IPS-NIHi11 (cell line): ENCODE measurements at regions not wholly inside any gene's neighbourhood (a gene's known extent, or its start where the extent isn't known, plus 50 kb on each side); places are given as distances from the start of the nearest gene placed in this dataset.

Experiments
- DNase-seq: peaks from one replicate; pipeline ENCODE4 v3.0.0; 2012; ENCODE audit warnings: mixed read lengths, low spot score

- DNase-seq = no peak
Observed at GRCh38 chr18:39801848-39802247, 2153.2 kb upstream of the PIK3C3 start.

- DNase-seq = no peak
Observed at GRCh38 chr18:39801010-39801409, 2154.0 kb upstream of the PIK3C3 start.

- DNase-seq = no peak
Observed at GRCh38 chr18:39799006-39799405, 2156.0 kb upstream of the PIK3C3 start.

GRCh38 chr18:39796393-39796792 lies 2158.6 kb upstream of the PIK3C3 start:
- no peak for DNase-seq

GRCh38 chr18:39795350-39795749 lies 2159.7 kb upstream of the PIK3C3 start:
- no peak for DNase-seq

- DNase-seq = no peak
Observed at GRCh38 chr18:39793609-39794008, 2161.4 kb upstream of the PIK3C3 start.

GRCh38 chr18:39788383-39788782 lies 2166.7 kb upstream of the PIK3C3 start:
- no peak for DNase-seq

- no peak for DNase-seq
Observed at GRCh38 chr18:39786477-39786876, 2168.6 kb upstream of the PIK3C3 start.

- no peak for DNase-seq
Observed at GRCh38 chr18:39784541-39784940, 2170.5 kb upstream of the PIK3C3 start.

- no peak for DNase-seq
Observed at GRCh38 chr18:39781565-39781964, 2173.5 kb upstream of the PIK3C3 start.

GRCh38 chr18:39780774-39781173 lies 2174.3 kb upstream of the PIK3C3 start:
- no peak for DNase-seq

GRCh38 chr18:39779926-39780325 lies 2175.1 kb upstream of the PIK3C3 start:
- no peak for DNase-seq

GRCh38 chr18:39776766-39777165 lies 2178.3 kb upstream of the PIK3C3 start:
- DNase-seq = no peak

- no peak for DNase-seq
Observed at GRCh38 chr18:39774957-39775598, 2180.0 kb upstream of the PIK3C3 start.

- DNase-seq = no peak
Observed at GRCh38 chr18:39773646-39774045, 2181.4 kb upstream of the PIK3C3 start.

GRCh38 chr18:39772155-39772919 lies 2182.7 kb upstream of the PIK3C3 start:
- DNase-seq = no peak

- no peak for DNase-seq
Observed at GRCh38 chr18:39770399-39770798, 2184.6 kb upstream of the PIK3C3 start.

- DNase-seq = no peak
Observed at GRCh38 chr18:39764873-39765272, 2190.2 kb upstream of the PIK3C3 start.

GRCh38 chr18:39761273-39761672 lies 2193.8 kb upstream of the PIK3C3 start:
- no peak for DNase-seq

- DNase-seq = no peak
Observed at GRCh38 chr18:39759926-39760325, 2194.3 kb upstream of the CELF4 start.

- DNase-seq = no peak
Observed at GRCh38 chr18:39753178-39753577, 2187.6 kb upstream of the CELF4 start.

GRCh38 chr18:39752351-39752750 lies 2186.8 kb upstream of the CELF4 start:
- no peak for DNase-seq

- no peak for DNase-seq
Observed at GRCh38 chr18:39751921-39752320, 2186.3 kb upstream of the CELF4 start.

- DNase-seq = no peak
Observed at GRCh38 chr18:39751161-39751560, 2185.6 kb upstream of the CELF4 start.
